ENCODE measurements at regions not wholly inside any gene's neighbourhood (a gene's known extent, or its start where the extent isn't known, plus 50 kb on each side); places are given as distances from the start of the nearest gene placed in this dataset.

DNA sequence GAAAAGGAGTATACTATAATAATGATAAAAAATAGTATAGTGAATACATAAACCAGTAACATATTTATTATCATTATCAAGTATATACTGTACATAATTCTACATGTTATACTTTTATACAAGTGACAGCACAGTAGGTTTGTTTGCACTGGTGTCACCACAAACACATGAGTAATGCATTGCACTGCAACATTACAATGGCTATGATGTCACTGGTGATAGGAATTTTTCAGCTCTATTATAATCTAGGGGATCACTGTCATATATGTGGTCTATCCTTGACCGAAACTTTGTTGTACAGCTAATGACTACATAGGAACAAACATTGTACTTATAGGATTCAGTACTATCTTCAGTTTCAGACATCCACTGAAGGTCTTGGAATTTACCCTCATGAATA, 165.8 kb upstream of the SYT1 start:
- no peak for DNase-seq (ENCODE audit: low spot score)

DNA sequence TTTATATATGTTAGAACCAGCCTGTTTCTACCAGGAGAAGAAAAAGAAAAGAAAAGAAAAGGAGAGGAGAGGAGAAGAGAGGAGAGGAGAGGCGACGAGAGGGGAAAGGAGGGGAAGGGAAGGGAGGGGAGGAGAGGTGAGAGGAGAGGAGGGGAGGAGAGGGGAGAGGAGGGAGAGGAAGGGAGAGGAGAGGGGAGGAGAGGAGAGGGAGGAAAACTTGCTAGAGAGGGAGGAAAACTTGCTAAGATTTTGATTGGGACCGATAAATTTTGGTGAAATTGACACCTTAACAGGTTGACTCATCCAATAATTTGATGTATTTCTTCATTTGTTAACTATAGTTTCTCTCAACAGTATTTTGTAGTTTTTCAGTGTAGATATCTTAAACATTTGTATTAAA, 164.0 kb upstream of the SYT1 start:
- DNase-seq (ENCODE audit: low spot score): no peak

GRCh38 chr12:78703820-78704525, 160.6 kb upstream of the SYT1 start:
- peak; percentile 43 for DNase-seq (ENCODE audit: low spot score)

- DNase-seq (ENCODE audit: low spot score): no peak
Observed at GRCh38 chr12:78711954-78712353, 152.6 kb upstream of the SYT1 start.

DNA sequence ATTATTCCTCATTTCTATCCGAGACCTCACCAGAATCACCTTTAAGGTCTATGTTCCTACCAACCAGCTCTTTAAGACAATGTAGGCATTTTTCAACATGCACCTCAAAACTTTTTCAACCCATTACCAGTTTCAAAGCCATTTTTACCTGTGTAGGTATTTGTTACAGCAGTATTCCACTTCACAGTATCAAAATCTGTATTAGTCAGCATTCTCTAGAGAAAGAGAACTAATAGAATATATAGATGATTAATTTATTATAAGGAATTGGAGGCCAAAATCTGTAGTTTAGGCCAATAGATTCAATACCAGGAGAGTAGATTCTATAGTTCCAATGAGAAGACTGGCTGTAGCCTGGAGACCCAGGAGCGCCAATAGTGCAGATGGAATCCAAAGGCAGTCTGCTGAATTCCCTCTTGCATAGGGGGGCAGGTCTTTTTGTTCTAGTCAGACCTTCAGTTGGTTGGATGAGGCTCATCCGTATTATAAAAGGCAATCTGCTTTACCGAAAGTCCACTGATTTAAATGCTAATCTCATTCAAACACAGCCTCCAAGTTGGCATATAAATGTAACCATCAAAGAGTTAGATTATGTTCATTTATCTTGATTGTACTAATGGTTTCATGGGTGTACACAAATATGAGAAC, 151.6 kb upstream of the SYT1 start:
- DNase-seq (ENCODE audit: low spot score): no peak

- DNase-seq (ENCODE audit: low spot score): no peak
Observed at GRCh38 chr12:78719721-78720120, 144.9 kb upstream of the SYT1 start.

GRCh38 chr12:78721906-78722305, 142.7 kb upstream of the SYT1 start:
- no peak for DNase-seq (ENCODE audit: low spot score)

GRCh38 chr12:78725033-78725432, 139.5 kb upstream of the SYT1 start:
- DNase-seq (ENCODE audit: low spot score): no peak

DNA sequence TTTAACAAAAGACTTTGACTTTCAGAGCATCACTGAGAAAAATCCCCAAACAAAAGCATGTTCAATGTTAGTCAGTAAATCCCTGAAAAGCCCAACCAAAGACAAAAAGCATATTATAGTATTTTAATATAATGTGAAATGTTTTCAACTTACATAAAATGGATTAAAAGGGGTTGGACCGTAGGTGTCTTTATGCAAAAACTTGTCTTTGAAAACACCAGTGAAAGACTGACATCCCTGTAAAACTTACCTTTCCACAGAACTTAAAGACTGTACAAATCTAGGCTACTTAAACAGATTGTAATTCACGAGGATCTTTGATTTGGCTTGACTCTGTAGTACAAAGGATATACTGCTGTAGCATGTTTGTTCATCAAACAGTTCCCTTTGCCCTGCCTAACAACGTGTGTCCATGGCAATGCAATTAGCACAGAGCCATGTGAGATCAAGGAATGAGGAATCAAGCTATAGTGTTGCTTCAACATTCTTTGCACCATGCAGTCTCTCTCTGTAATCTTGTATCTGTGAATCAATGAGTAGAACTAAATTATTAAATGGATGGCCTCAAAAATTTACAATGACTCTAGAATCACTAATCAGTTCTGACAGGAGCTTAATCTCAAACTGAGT, 138.5 kb upstream of the SYT1 start:
- no peak for DNase-seq (ENCODE audit: low spot score)

DNA sequence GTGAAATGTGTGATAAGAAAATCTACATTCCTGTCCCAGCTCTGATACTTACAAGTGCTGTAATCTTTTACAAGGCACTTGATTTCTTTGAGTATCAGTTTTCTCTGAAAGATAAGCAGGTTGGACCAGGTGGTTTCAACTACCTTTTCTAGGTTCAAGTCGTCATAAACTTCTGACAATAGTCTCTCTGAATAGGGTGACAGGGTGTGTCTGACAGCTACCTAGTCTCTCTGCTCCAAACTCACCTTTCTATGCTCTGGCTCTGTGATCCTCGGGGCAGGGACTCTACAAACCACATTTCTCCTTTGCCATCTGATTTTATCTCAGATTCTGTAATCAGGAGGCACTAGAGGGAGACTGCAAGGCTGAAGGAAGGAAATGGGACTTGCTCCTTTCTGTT, 137.7 kb upstream of the SYT1 start:
- no peak for DNase-seq (ENCODE audit: low spot score)

GRCh38 chr12:78732481-78732880, 132.1 kb upstream of the SYT1 start:
- no peak for DNase-seq (ENCODE audit: low spot score)

GRCh38 chr12:78739653-78740052, 124.9 kb upstream of the SYT1 start:
- DNase-seq (ENCODE audit: low spot score): no peak

GRCh38 chr12:78746001-78746400, 118.6 kb upstream of the SYT1 start:
- no peak for DNase-seq (ENCODE audit: low spot score)

DNA sequence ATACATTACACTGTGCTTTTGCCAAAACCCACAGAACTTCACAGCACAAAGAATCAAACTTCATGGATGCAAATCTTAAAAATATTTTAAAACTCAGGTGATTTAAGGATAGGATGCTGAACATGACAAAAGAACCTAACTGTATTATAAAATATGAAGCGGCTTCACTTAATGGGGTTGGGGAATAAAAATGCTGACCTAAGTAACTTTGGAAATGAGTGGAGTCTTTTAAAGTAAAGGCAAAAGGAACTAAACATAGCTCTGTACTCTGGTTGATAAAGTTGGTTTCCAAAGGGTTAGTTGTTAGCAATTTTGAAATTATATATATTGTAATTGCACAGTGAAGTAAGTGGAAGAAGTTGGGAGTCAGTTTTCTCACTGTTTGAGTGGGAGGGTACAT, 111.5 kb upstream of the SYT1 start:
- no peak for DNase-seq (ENCODE audit: low spot score)

DNA sequence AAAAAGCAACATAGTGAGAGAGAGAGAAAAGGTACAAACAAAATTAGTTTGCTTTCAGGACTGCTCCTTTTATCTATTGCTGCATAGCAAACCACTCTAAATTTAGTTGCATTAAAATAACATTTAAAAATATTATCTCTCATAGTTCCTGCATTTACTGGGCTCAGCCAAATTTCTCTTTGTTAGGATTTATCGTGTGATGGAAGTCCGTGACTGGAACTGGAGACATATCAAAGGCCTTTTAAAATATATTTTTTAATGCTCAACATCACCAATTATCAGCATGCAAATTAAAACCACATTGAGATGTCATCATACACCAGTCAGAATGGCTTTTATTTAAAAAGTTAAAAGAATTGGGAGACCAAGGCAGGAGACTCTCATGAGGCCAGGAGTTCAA, 107.6 kb upstream of the SYT1 start:
- DNase-seq (ENCODE audit: low spot score): no peak

- peak; percentile 9 for DNase-seq (ENCODE audit: low spot score)
Observed at GRCh38 chr12:78759367-78759766, 105.2 kb upstream of the SYT1 start.

DNA sequence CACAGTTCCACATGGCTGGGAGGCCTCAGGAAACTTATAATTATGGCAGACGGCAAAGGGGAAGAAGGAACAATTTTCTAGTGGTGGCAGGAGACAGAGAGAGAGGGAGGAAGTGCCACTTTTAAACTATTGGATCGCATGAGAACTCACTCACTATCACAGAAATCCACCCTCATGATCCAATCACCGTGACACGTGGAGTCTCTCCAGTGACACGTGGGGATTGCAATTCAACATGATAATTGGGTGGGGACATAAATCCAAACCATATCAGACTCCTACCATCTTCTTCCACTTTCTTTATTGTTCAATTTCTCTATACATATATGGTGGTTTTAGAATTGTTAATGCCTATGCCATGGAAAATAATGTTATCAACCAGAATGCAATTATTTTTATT, 103.7 kb upstream of the SYT1 start:
- no peak for DNase-seq (ENCODE audit: low spot score)

DNA sequence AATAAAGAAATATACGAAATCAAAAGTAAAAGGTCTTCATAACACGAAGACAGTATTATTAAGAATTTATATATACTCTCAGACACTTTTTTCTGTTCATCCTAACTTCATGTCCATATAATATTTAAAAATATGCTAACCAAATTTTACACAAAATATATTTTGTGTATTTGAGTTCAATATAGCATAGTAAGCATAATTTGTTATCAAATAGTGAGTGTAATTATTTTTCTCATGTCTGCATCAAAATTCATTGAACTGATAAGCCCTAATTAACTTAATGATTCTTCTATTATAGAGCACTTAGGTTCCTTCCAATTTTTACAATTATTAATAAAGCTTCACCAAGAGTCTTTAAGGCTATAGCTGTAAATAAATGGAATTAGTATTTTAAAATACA, 99.7 kb upstream of the SYT1 start:
- no peak for DNase-seq (ENCODE audit: low spot score)

DNA sequence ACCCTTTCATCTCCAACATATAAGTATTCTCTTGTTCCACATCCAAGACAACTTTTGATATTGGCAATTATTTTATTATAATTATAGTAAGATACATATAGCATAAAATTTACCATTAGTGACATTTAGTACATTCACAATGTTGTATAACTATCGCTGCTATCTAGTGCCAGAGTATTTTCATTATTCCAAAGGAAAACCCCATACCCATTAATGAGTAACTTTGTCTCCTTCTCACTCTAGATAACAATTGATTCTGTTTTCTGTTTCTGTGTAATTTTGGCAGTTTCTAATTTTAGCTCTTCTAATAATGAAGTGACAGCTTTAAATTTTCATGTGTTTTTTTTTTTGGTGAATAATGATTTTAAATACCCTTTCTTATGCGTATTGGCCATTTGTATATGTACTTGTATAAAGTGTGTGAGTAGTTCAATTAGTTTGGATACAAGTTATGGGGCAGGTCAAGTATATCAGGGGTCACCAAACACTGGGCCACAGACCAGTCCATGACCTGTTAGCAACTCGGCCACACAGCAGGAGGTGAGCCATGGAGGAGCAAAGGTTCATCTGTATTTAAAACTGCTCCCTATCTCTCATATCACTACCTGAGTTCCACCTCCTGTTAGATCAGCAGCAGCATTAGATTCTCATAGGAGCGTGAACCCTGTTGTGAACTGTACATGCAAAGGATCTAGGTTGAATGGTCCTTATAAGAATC, 97.2 kb upstream of the SYT1 start:
- no peak for DNase-seq (ENCODE audit: low spot score)

- no peak for DNase-seq (ENCODE audit: low spot score)
Observed at GRCh38 chr12:78778339-78778738, 86.2 kb upstream of the SYT1 start.

- no peak for DNase-seq (ENCODE audit: low spot score)
Observed at GRCh38 chr12:78787576-78787975, 77.0 kb upstream of the SYT1 start.

- no peak for DNase-seq (ENCODE audit: low spot score)
Observed at GRCh38 chr12:78790148-78790547, 74.4 kb upstream of the SYT1 start.
